K562 (cell line): ENCODE measurements at regions not wholly inside any gene's neighbourhood (a gene's known extent, or its start where the extent isn't known, plus 50 kb on each side); places are given as distances from the start of the nearest gene placed in this dataset.

ENCODE experiments used
- C11orf30 ChIP-seq: fragments of 450-650 bp; IDR thresholded peaks from 2 replicates; pipeline ENCODE4 v1.6.1; 2016; ENCODE audit warnings: low read depth, mild to moderate bottlenecking
- EWSR1 ChIP-seq: fragments of 450-650 bp; IDR thresholded peaks from 2 replicates; pipeline ENCODE4 v1.6.1; 2018; ENCODE audit warnings: borderline replicate concordance, mild to moderate bottlenecking, low read depth, moderate library complexity; ENCODE audit not compliant: partially characterized antibody
- FOXA3 ChIP-seq, 2 experiments: fragments of 450-650 bp in 1 of 2; sonication (generic) in 1 of 2; formaldehyde crosslinking; IDR thresholded peaks in 1 of 2; conservative IDR thresholded peaks in 1 of 2; 2 replicates each; pipeline versions ENCODE4 v1.4.0 to v1.8.0; 2020 to 2022; ENCODE audit warnings: mild to moderate bottlenecking in 2 of 2, missing genetic modification reagents in 1 of 2
- FUS ChIP-seq: fragments of 200-400 bp; formaldehyde crosslinking; optimal IDR thresholded peaks from 2 replicates; pipeline ENCODE3; 2017; ENCODE audit warnings: low read depth, low read length
- PRMT5 ChIP-seq: sonication (generic); formaldehyde crosslinking; IDR thresholded peaks from 2 replicates; pipeline ENCODE4 v1.5.0; 2020; ENCODE audit warnings: missing genetic modification reagents
- TAF7 ChIP-seq: fragments of 450-650 bp; IDR thresholded peaks from 2 replicates; pipeline ENCODE4 v1.6.1; 2016; ENCODE audit warnings: missing genetic modification characterization, missing compliant biosample characterization
- TEAD2 ChIP-seq: fragments of 450-650 bp; IDR thresholded peaks from 2 replicates; pipeline ENCODE4 v1.6.1; 2016; ENCODE audit warnings: missing genetic modification characterization, control low read depth, missing compliant biosample characterization
- ZNF174 ChIP-seq: fragments of 250-450 bp; sonication (Bioruptor Pico); IDR thresholded peaks from 2 replicates; pipeline ENCODE4 v1.4.0; 2020; ENCODE audit warnings: mild to moderate bottlenecking
- ZNF224 ChIP-seq: sonication (generic); formaldehyde crosslinking; IDR thresholded peaks from 2 replicates; pipeline ENCODE4 v1.8.0; 2022; ENCODE audit warnings: mild to moderate bottlenecking, missing genetic modification reagents
- ZNF316 ChIP-seq: fragments of 450-650 bp; IDR thresholded peaks from 2 replicates; pipeline ENCODE4 v1.6.1; 2016
- ZNF444 ChIP-seq: fragments of 250-450 bp; sonication (Bioruptor Pico); IDR thresholded peaks from 2 replicates; pipeline ENCODE4 v1.4.0; 2020; ENCODE audit warnings: mild to moderate bottlenecking, moderate library complexity
- TF ChIP-seq, protein P1 (sequence below): fragments of 250-450 bp; sonication (Bioruptor Pico); IDR thresholded peaks from 2 replicates; pipeline ENCODE4 v1.5.0; 2020; ENCODE audit warnings: mild to moderate bottlenecking, borderline replicate concordance
- TF ChIP-seq, protein P2 (sequence below): conservative IDR thresholded peaks from 2 replicates; pipeline ENCODE4 v1.6.1; 2011; ENCODE audit warnings: low read depth, mild to moderate bottlenecking, low read length; ENCODE audit not compliant: control insufficient read depth
- TF ChIP-seq, protein P3 (sequence below): fragments of 450-650 bp; IDR thresholded peaks from 2 replicates; pipeline ENCODE4 v1.6.1; 2018; ENCODE audit not compliant: partially characterized antibody
- TF ChIP-seq, protein P4 (sequence below): fragments of 250-450 bp; sonication (Bioruptor Pico); IDR thresholded peaks from 2 replicates; pipeline ENCODE4 v1.9.0; 2021; ENCODE audit warnings: mild to moderate bottlenecking
- TF ChIP-seq, protein P5 (sequence below): fragments of 450-650 bp; IDR thresholded peaks from 2 replicates; pipeline ENCODE4 v1.6.1; 2016; ENCODE audit warnings: low read depth, mild to moderate bottlenecking, moderate library complexity
- TF ChIP-seq, protein P6 (sequence below): sonication (generic); IDR thresholded peaks from 2 replicates; pipeline ENCODE4 v1.6.1; 2016

DNA sequence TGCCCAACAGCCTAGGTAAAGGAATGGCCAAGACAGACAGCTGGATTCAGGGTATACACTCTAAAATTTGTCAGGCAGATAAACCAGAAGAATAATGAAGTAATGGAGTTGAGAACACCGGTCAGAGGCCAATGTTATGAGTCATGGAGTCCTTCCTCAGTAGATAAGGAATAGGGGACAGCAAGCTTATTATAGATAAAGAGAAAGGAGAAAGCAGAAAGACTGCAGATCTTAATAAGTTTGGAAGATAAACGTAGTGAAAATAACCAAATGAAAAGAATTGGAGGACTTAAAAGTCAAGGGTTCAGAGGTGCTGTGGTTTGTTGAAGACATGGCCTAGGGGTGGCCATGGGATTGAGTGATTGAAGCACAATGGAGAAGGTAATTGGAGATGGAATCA is 63.5 kb upstream of the NFE2L2 start (continued):
- TF ChIP-seq ZNF174 (CRISPR knock-in tag) (no peak), ZNF316 (no peak), ZNF224 (no peak), FOXA3 (CRISPR knock-in tag; conservative IDR thresholded peaks at IDR 0.05 in 1 of 2, IDR thresholded peaks at IDR 0.05 in 1 of 2) (no peak), ZNF444 (no peak), EWSR1 (no peak), TAF7 (tag) (no peak), TEAD2 (no peak), C11orf30 (no peak), PRMT5 (CRISPR knock-in tag) (no peak), FUS (no peak)
- TF ChIP-seq, protein P1, sequence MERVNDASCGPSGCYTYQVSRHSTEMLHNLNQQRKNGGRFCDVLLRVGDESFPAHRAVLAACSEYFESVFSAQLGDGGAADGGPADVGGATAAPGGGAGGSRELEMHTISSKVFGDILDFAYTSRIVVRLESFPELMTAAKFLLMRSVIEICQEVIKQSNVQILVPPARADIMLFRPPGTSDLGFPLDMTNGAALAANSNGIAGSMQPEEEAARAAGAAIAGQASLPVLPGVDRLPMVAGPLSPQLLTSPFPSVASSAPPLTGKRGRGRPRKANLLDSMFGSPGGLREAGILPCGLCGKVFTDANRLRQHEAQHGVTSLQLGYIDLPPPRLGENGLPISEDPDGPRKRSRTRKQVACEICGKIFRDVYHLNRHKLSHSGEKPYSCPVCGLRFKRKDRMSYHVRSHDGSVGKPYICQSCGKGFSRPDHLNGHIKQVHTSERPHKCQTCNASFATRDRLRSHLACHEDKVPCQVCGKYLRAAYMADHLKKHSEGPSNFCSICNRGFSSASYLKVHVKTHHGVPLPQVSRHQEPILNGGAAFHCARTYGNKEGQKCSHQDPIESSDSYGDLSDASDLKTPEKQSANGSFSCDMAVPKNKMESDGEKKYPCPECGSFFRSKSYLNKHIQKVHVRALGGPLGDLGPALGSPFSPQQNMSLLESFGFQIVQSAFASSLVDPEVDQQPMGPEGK (CRISPR knock-in tag) = no peak
- TF ChIP-seq, protein P2, sequence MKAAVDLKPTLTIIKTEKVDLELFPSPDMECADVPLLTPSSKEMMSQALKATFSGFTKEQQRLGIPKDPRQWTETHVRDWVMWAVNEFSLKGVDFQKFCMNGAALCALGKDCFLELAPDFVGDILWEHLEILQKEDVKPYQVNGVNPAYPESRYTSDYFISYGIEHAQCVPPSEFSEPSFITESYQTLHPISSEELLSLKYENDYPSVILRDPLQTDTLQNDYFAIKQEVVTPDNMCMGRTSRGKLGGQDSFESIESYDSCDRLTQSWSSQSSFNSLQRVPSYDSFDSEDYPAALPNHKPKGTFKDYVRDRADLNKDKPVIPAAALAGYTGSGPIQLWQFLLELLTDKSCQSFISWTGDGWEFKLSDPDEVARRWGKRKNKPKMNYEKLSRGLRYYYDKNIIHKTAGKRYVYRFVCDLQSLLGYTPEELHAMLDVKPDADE = no peak
- TF ChIP-seq, protein P3, sequence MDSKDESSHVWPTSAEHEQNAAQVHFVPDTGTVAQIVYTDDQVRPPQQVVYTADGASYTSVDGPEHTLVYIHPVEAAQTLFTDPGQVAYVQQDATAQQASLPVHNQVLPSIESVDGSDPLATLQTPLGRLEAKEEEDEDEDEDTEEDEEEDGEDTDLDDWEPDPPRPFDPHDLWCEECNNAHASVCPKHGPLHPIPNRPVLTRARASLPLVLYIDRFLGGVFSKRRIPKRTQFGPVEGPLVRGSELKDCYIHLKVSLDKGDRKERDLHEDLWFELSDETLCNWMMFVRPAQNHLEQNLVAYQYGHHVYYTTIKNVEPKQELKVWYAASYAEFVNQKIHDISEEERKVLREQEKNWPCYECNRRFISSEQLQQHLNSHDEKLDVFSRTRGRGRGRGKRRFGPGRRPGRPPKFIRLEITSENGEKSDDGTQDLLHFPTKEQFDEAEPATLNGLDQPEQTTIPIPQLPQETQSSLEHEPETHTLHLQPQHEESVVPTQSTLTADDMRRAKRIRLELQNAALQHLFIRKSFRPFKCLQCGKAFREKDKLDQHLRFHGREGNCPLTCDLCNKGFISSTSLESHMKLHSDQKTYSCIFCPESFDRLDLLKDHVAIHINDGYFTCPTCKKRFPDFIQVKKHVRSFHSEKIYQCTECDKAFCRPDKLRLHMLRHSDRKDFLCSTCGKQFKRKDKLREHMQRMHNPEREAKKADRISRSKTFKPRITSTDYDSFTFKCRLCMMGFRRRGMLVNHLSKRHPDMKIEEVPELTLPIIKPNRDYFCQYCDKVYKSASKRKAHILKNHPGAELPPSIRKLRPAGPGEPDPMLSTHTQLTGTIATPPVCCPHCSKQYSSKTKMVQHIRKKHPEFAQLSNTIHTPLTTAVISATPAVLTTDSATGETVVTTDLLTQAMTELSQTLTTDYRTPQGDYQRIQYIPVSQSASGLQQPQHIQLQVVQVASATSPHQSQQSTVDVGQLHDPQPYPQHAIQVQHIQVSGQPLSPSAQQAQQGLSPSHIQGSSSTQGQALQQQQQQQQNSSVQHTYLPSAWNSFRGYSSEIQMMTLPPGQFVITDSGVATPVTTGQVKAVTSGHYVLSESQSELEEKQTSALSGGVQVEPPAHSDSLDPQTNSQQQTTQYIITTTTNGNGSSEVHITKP = no peak
- TF ChIP-seq, protein P4, sequence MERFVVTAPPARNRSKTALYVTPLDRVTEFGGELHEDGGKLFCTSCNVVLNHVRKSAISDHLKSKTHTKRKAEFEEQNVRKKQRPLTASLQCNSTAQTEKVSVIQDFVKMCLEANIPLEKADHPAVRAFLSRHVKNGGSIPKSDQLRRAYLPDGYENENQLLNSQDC (CRISPR knock-in tag) = no peak
- TF ChIP-seq, protein P5, sequence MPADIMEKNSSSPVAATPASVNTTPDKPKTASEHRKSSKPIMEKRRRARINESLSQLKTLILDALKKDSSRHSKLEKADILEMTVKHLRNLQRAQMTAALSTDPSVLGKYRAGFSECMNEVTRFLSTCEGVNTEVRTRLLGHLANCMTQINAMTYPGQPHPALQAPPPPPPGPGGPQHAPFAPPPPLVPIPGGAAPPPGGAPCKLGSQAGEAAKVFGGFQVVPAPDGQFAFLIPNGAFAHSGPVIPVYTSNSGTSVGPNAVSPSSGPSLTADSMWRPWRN = no peak
- TF ChIP-seq, protein P6, sequence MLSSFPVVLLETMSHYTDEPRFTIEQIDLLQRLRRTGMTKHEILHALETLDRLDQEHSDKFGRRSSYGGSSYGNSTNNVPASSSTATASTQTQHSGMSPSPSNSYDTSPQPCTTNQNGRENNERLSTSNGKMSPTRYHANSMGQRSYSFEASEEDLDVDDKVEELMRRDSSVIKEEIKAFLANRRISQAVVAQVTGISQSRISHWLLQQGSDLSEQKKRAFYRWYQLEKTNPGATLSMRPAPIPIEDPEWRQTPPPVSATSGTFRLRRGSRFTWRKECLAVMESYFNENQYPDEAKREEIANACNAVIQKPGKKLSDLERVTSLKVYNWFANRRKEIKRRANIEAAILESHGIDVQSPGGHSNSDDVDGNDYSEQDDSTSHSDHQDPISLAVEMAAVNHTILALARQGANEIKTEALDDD = 0 out of 2 replicates have a peak, but pooled peaks have one; percentile 29
